ENCODE measurements at regions not wholly inside any gene's neighbourhood (a gene's known extent, or its start where the extent isn't known, plus 50 kb on each side); places are given as distances from the start of the nearest gene placed in this dataset.

- intact Hi-C loops (cut with DNase I; ENCODE audit: low total_unique reads): no loop called here
- Histone ChIP-seq H3K27ac (no peak overlapping the region), H3K9me3 (no peaks in the 10 kb centered on the region), H3K27me3 (no peaks in the 10 kb centered on the region), H3K4me1 (no peaks in the 10 kb centered on the region), H3K4me3 (no peak overlapping the region), H3K36me3 (no peaks in the 10 kb centered on the region)
- no peak for TF ChIP-seq POLR2A (IDR thresholded peaks at IDR 0.05)
- TF ChIP-seq, protein P1, sequence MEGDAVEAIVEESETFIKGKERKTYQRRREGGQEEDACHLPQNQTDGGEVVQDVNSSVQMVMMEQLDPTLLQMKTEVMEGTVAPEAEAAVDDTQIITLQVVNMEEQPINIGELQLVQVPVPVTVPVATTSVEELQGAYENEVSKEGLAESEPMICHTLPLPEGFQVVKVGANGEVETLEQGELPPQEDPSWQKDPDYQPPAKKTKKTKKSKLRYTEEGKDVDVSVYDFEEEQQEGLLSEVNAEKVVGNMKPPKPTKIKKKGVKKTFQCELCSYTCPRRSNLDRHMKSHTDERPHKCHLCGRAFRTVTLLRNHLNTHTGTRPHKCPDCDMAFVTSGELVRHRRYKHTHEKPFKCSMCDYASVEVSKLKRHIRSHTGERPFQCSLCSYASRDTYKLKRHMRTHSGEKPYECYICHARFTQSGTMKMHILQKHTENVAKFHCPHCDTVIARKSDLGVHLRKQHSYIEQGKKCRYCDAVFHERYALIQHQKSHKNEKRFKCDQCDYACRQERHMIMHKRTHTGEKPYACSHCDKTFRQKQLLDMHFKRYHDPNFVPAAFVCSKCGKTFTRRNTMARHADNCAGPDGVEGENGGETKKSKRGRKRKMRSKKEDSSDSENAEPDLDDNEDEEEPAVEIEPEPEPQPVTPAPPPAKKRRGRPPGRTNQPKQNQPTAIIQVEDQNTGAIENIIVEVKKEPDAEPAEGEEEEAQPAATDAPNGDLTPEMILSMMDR (IDR thresholded peaks at IDR 0.05): no peak
- no peak for DNase-seq
Measured at GRCh38 chr9:120183615-120184014, 396.4 kb downstream of the CDK5RAP2 start.

DNA sequence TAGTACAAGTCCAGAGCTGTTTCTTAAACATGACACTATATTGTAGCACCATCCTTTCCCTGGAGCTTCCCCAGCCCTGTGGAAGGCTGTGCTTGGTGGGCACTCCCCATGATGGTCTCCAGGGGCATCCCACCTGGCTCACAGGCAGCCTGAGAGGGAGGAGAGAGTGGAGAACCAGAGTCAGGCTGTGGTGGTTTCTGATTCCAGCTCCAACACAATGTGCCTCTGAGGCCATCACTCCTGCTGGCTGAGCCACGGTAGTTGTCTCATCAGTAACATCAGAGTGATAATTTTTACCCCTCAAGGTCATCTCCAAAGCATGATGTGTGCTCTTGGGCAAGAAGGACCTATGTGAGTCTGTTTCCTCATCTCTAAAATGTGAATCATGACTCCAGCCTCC is 398.0 kb downstream of the CDK5RAP2 start:
- H3K4me1 ChIP-seq: no peaks in the 10 kb centered on the region
- no peaks in the 10 kb centered on the region for H3K36me3 ChIP-seq
- H3K27ac ChIP-seq: no peak overlapping the region
- H3K27me3 ChIP-seq: no peaks in the 10 kb centered on the region
- no peak for DNase-seq
- intact Hi-C loops (cut with DNase I; ENCODE audit: low total_unique reads): no loop called here
- H3K4me3 ChIP-seq: no peak overlapping the region
- H3K9me3 ChIP-seq: no peaks in the 10 kb centered on the region
- TF ChIP-seq, protein P1 (IDR thresholded peaks at IDR 0.05): no peak
- no peak for TF ChIP-seq POLR2A (IDR thresholded peaks at IDR 0.05)

DNA sequence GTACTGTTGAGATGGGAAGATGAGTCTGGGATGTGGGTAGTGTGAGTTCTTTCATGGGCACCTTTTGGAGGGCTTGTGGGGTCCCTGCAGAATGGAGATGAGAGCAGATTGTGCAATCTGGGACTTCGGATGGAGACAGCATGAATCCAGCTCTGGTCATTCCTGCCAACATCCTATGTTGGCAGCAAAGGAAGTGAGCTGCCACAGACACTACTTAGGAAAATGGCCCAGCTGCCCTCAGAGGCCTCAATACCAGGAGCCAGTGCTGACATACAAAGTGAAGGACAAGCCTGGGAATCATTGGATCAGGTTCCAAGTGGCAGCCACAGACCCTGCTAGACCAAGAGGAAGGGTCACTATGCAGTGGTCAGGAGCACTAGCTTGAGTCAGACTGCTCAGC is 402.8 kb downstream of the CDK5RAP2 start:
- DNase-seq: no peak
- Histone ChIP-seq H3K27ac (no peak overlapping the region), H3K4me1 (no peaks in the 10 kb centered on the region), H3K4me3 (no peak overlapping the region), H3K36me3 (no peaks in the 10 kb centered on the region), H3K27me3 (no peaks in the 10 kb centered on the region), H3K9me3 (no peaks in the 10 kb centered on the region)
- intact Hi-C loops (cut with DNase I; ENCODE audit: low total_unique reads): no loop called here
- TF ChIP-seq, protein P1 (IDR thresholded peaks at IDR 0.05): no peak
- TF ChIP-seq POLR2A (IDR thresholded peaks at IDR 0.05): no peak

DNA sequence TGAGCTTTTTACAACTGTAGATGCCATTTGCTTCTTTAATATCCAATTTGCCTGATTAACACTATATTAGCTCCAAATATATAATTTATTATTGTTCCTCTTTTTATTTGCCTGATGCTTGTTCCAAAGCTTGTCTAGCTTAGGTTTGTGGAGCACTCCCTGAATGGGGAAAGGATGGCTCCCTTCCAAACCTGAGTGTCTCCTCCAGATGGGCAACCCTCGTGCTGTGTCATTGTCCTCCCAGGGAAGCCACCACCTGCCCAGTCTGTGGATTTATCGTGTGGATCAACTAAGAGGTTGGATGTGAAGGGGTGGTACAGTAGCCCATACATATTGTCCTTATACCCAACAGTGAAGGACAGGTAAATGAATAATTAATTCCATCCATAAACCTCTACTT is 404.9 kb downstream of the CDK5RAP2 start:
- Histone ChIP-seq H3K27ac (no peak overlapping the region), H3K27me3 (no peaks in the 10 kb centered on the region), H3K4me1 (no peaks in the 10 kb centered on the region), H3K36me3 (no peaks in the 10 kb centered on the region), H3K9me3 (no peaks in the 10 kb centered on the region), H3K4me3 (no peak overlapping the region)
- DNase-seq: no peak
- TF ChIP-seq, protein P1 (IDR thresholded peaks at IDR 0.05): no peak
- no peak for TF ChIP-seq POLR2A (IDR thresholded peaks at IDR 0.05)
- intact Hi-C loops (cut with DNase I; ENCODE audit: low total_unique reads): no loop called here

DNA sequence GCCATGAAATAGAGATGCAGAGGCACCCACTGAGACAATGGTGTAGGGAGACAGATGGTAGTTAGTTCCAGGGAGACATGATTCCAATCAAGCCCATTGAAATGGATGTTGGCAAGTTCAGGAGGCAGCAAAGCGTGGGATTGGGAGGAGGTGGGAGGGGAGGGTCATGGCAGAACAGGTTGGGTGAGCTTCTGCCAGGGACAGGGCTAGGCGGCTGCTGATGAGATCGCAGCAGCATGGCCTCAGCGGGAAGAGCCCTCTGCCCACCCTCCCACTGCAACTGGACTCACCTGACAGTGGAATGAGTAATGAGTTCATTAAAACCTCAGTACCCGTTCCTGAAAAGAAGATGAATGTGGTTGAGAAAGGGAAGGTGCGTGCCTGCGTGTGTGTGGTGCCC is 418.2 kb downstream of the CDK5RAP2 start:
- Histone ChIP-seq H3K4me3 (no peak overlapping the region), H3K4me1 (no peaks in the 10 kb centered on the region), H3K9me3 (no peaks in the 10 kb centered on the region), H3K36me3 (no peaks in the 10 kb centered on the region), H3K27ac (no peak overlapping the region), H3K27me3 (no peaks in the 10 kb centered on the region)
- intact Hi-C loops (cut with DNase I; ENCODE audit: low total_unique reads): no loop called here
- TF ChIP-seq, protein P1 (IDR thresholded peaks at IDR 0.05): no peak
- no peak for TF ChIP-seq POLR2A (IDR thresholded peaks at IDR 0.05)
- DNase-seq: no peak

All from uterus (tissue), 3 donors.